Peyer's patch (tissue), 4 donors: ENCODE measurements at regions not wholly inside any gene's neighbourhood (a gene's known extent, or its start where the extent isn't known, plus 50 kb on each side); places are given as distances from the start of the nearest gene placed in this dataset.

Experiments used
- POLR2A ChIP-seq, 2 donors: fragments of 450-650 bp; IDR thresholded peaks; one replicate each; pipeline ENCODE4 v1.5.1; 2017; ENCODE audit warnings: antibody characterized with exemption in 2 of 2, mild to moderate bottlenecking in 2 of 2, moderate library complexity in 2 of 2
- TF ChIP-seq, protein P1 (sequence below), 6 experiments: fragments of 450-650 bp in 4 of 6; fragments of 200-600 bp in 2 of 6; sonication (generic) in 1 of 6; IDR thresholded peaks; one replicate each; pipeline ENCODE4 v1.5.1; 2017 to 2019; ENCODE audit warnings: antibody characterized with exemption in 6 of 6, mild to moderate bottlenecking in 3 of 6, moderate library complexity in 1 of 6

DNA sequence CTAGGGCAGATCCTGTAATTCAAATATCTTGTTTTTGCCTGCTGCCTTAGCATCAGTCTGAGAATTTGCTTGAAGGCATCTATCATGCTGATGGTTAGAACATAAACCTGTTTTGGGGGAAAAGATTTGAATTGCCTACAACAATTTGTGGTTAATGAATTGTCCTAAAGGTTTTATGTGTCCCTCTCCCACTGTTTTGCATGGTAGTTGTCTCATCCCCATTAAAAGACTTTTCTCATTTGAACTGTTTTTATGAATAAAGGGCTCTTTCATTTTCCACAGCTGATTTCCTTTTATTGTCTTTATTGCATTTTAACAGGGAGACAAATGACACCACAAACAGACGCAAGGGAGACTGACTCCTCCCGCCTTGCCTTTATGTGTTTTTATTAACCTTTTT, 275.6 kb downstream of the PIK3C3 start:
- TF ChIP-seq, protein P1, sequence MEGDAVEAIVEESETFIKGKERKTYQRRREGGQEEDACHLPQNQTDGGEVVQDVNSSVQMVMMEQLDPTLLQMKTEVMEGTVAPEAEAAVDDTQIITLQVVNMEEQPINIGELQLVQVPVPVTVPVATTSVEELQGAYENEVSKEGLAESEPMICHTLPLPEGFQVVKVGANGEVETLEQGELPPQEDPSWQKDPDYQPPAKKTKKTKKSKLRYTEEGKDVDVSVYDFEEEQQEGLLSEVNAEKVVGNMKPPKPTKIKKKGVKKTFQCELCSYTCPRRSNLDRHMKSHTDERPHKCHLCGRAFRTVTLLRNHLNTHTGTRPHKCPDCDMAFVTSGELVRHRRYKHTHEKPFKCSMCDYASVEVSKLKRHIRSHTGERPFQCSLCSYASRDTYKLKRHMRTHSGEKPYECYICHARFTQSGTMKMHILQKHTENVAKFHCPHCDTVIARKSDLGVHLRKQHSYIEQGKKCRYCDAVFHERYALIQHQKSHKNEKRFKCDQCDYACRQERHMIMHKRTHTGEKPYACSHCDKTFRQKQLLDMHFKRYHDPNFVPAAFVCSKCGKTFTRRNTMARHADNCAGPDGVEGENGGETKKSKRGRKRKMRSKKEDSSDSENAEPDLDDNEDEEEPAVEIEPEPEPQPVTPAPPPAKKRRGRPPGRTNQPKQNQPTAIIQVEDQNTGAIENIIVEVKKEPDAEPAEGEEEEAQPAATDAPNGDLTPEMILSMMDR (IDR thresholded peaks at IDR 0.05) = no peak
- TF ChIP-seq POLR2A (IDR thresholded peaks at IDR 0.05) = no peak
